ENCODE measurements at regions not wholly inside any gene's neighbourhood (a gene's known extent, or its start where the extent isn't known, plus 50 kb on each side); places are given as distances from the start of the nearest gene placed in this dataset.

DNA sequence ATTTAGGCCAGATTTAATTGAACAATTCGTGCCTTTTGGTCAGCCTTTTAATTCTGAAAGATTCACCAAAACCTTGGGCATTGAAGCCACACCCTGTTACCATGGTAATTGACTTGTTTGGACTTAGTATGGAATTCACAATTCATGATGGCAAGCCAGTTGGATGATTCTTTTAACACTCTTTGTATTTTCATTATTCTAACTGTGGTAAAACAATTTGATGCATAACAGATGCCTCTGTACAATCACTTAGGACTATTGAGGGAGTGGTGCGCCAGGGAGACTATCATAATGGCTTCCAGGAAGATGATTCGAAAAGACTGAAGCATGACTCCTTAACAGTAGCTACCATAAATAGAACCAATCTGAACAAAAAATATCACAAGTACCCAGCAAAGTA, 381.1 kb upstream of the ADAMTS16 start:
- TF ChIP-seq, protein P1, sequence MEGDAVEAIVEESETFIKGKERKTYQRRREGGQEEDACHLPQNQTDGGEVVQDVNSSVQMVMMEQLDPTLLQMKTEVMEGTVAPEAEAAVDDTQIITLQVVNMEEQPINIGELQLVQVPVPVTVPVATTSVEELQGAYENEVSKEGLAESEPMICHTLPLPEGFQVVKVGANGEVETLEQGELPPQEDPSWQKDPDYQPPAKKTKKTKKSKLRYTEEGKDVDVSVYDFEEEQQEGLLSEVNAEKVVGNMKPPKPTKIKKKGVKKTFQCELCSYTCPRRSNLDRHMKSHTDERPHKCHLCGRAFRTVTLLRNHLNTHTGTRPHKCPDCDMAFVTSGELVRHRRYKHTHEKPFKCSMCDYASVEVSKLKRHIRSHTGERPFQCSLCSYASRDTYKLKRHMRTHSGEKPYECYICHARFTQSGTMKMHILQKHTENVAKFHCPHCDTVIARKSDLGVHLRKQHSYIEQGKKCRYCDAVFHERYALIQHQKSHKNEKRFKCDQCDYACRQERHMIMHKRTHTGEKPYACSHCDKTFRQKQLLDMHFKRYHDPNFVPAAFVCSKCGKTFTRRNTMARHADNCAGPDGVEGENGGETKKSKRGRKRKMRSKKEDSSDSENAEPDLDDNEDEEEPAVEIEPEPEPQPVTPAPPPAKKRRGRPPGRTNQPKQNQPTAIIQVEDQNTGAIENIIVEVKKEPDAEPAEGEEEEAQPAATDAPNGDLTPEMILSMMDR (IDR thresholded peaks at IDR 0.05; ENCODE audit: insufficient read depth, low read length), result no peak
- TF ChIP-seq SPI1 (IDR thresholded peaks at IDR 0.05; ENCODE audit: borderline replicate concordance, low read depth), result no peak
- TF ChIP-seq POLR2AphosphoS5 (IDR thresholded peaks at IDR 0.05; ENCODE audit: low read depth), result no peak
